ENCODE measurements at regions not wholly inside any gene's neighbourhood (a gene's known extent, or its start where the extent isn't known, plus 50 kb on each side); places are given as distances from the start of the nearest gene placed in this dataset.
A peak's percentile ranks its signal among the peaks of the same experiment; 100 is the strongest.

DNA sequence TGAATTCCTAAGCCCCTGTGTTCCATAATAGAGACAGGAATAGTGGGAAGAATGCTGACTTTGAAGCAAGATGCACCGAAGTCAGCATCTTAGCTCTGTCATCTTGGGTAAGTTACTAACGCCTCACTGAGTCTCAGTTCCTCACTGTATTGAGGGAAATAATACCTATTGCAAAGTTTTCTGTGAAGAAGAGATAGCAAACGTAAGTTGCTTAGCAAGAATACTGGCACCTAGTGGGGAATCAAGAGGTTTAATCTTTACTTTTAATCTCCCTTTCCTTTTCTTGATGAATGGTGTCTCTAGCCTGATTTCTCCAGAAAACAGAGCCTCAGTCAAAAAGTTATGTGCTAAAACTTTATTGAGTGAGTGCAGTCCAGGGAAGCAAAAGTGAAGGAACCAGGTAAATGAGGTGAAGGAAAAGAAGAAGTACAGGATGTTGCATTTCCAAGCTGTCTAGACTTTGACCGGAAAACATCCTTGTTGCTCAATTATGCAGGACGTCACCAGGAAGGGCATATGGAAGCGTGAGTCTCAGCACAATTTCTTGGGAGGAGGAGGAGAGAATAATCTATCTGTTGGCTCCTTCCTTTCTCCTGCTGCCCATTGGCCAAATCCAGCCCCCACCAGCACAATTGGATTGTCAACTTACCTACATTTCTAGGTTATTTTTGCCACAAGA lies 210.0 kb downstream of the B3GLCT start:
- 84% methylated on average over 6 of the region's 6 CpGs; no CpG with 5 or more reads in 1 of the 2 experiments for WGBS, 2 experiments (ENCODE audit: extremely low coverage in 1 of 2, insufficient coverage in 1 of 2, insufficient read length in 1 of 2, insufficient replicate concordance in 2 of 2, low coverage in 1 of 2, low lambda C conversion rate in 2 of 2, missing lambda C conversion rate in 1 of 2)

More for the DNA sequence above, 210.0 kb downstream of the B3GLCT start:
- CTCF ChIA-PET (ENCODE audit: partially characterized antibody): interaction anchor here (0.8 to 5.7 kb wide), 10 partner anchors 20 to 213 kb away, joined by 3 to 32 read pairs (median 4); no protein-coding TSS in a partner anchor
- Histone ChIP-seq H3K23ac (ENCODE audit: insufficient read length) (no peak overlapping the region), H4K5ac (ENCODE audit: insufficient read length, low read depth, low read length) (no peak overlapping the region), H3K9me3 (ENCODE audit: insufficient read depth in 2 of 2, low read depth in 1 of 2, low read length in 1 of 2) (no peaks in the 10 kb centered on the region), H2BK12ac (ENCODE audit: low read depth, low read length) (no peak overlapping the region), H2BK5ac (ENCODE audit: low read depth, low read length) (no peak overlapping the region), H3K18ac (ENCODE audit: extremely low read depth, low read length) (no peak overlapping the region), H3K4me1 (replicated peaks in 1 of 4; ENCODE audit: control insufficient read depth in 3 of 4, insufficient read depth in 4 of 4, low read length in 3 of 4) (no peaks in the 10 kb centered on the region), H3K27me3 (replicated peaks in 1 of 4; ENCODE audit: control insufficient read depth in 3 of 4, extremely low read depth in 1 of 4, insufficient read depth in 3 of 4, low read length in 3 of 4) (no peaks in the 10 kb centered on the region), H3K56ac (replicated peaks; ENCODE audit: insufficient read length, low read depth, low read length) (no peak overlapping the region), H3K4me3 (ENCODE audit: extremely low read depth in 1 of 4, insufficient read depth in 2 of 4, low read depth in 3 of 4, low read length in 4 of 4) (no peak overlapping the region), H3K23me2 (ENCODE audit: low read depth, low read length) (no peaks in the 10 kb centered on the region), H2AFZ (ENCODE audit: low read length) (0 out of 2 replicates have a peak overlapping the region, but pooled peaks have one; percentile 8), H3K14ac (ENCODE audit: insufficient read length) (no peak overlapping the region), H3K27ac (ENCODE audit: low read depth, low read length) (no peak overlapping the region), H3K9ac (replicated peaks in 1 of 4; ENCODE audit: extremely low read depth in 1 of 4, low read depth in 3 of 4, low read length in 3 of 4) (no peak overlapping the region), H2BK20ac (ENCODE audit: low read length) (no peak overlapping the region), H3K4ac (replicated peaks; ENCODE audit: insufficient read length, low read depth, low read length) (no peak overlapping the region), H3K79me2 (ENCODE audit: control insufficient read depth in 1 of 2, insufficient read depth in 2 of 2, low read length in 2 of 2) (no peaks in the 10 kb centered on the region), H2BK15ac (ENCODE audit: low read length) (no peak overlapping the region), H2AK5ac (ENCODE audit: low read depth, low read length) (no peak overlapping the region), H2BK120ac (replicated peaks; ENCODE audit: low read depth, low read length) (no peak overlapping the region), H4K20me1 (replicated peaks in 1 of 2; ENCODE audit: control insufficient read depth in 1 of 2, insufficient read depth in 2 of 2, low read length in 2 of 2) (no peaks in the 10 kb centered on the region), H3K79me1 (ENCODE audit: low read depth, low read length) (no peaks in the 10 kb centered on the region), H3K4me2 (ENCODE audit: insufficient read depth in 1 of 2, low read depth in 2 of 2, low read length in 2 of 2) (no peak overlapping the region), H4K91ac (replicated peaks; ENCODE audit: insufficient read length, low read length) (no peak overlapping the region), H4K8ac (ENCODE audit: extremely low read depth, insufficient read depth, low read length) (no peak overlapping the region), H3K36me3 (ENCODE audit: control insufficient read depth in 2 of 4, insufficient read depth in 4 of 4, low read length in 3 of 4) (no peaks in the 10 kb centered on the region)
- FAIRE-seq: no peak
- POLR2A ChIA-PET (ENCODE audit: partially characterized antibody): no interaction called here
- TF ChIP-seq, protein P1, sequence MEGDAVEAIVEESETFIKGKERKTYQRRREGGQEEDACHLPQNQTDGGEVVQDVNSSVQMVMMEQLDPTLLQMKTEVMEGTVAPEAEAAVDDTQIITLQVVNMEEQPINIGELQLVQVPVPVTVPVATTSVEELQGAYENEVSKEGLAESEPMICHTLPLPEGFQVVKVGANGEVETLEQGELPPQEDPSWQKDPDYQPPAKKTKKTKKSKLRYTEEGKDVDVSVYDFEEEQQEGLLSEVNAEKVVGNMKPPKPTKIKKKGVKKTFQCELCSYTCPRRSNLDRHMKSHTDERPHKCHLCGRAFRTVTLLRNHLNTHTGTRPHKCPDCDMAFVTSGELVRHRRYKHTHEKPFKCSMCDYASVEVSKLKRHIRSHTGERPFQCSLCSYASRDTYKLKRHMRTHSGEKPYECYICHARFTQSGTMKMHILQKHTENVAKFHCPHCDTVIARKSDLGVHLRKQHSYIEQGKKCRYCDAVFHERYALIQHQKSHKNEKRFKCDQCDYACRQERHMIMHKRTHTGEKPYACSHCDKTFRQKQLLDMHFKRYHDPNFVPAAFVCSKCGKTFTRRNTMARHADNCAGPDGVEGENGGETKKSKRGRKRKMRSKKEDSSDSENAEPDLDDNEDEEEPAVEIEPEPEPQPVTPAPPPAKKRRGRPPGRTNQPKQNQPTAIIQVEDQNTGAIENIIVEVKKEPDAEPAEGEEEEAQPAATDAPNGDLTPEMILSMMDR (IDR thresholded peaks at IDR 0.05; ENCODE audit: control extremely low read depth in 1 of 3, insufficient read depth in 1 of 3, low read depth in 1 of 3, low read length in 3 of 3): peak in 2 of 3 experiments; percentile 16 to 18; a peak in 2 of 4 replicates
- TF ChIP-seq SP1 (IDR thresholded peaks at IDR 0.05; ENCODE audit: low read depth, low read length) (no peak), RAD21 (IDR thresholded peaks at IDR 0.05 in 1 of 2, conservative IDR thresholded peaks at IDR 0.05 in 1 of 2; ENCODE audit: low read depth in 2 of 2, low read length in 2 of 2) (peak; percentile 40 to 45)
- no peak for DNase-seq (ENCODE audit: low read depth in 1 of 2, low spot score in 2 of 2)
